Naive thymus-derived CD4-positive, alpha-beta T cell (primary cell): ENCODE measurements at regions not wholly inside any gene's neighbourhood (a gene's known extent, or its start where the extent isn't known, plus 50 kb on each side); places are given as distances from the start of the nearest gene placed in this dataset.
A peak's percentile ranks its signal among the peaks of the same experiment; 100 is the strongest.

Experiments
- ATAC-seq: fragments of 150-1000 bp; cut with Tn5 transposase; 2 replicates; pipeline ENCODE4 v1.10.0; 2021; ENCODE audit warnings: mild to moderate bottlenecking, moderate library complexity
- CTCF ChIA-PET: fragments of 350-600 bp; sonication (Branson Sonifier 250); formaldehyde crosslinking; loops from one replicate; lab custom pipeline; 2021; ENCODE audit warnings: antibody characterized with exemption; lab: Charles Lee
- POLR2A ChIA-PET: fragments of 350-600 bp; sonication (Branson Sonifier 250); formaldehyde crosslinking; loops from one replicate; lab custom pipeline; 2021; ENCODE audit warnings: antibody characterized with exemption, inconsistent platforms; lab: Charles Lee
- DNase-seq, 9 donors: peaks; one replicate each; pipeline versions ENCODE4 v3.0.0 to v3.0.0-alpha.2; 2020 to 2022; ENCODE audit warnings: mixed read lengths in 1 of 9
- H3K27ac ChIP-seq: one replicate; pipeline ENCODE4 v1.7.0; 2013; ENCODE audit warnings: mild to moderate bottlenecking, low read depth, low read length, moderate library complexity
- H3K27me3 ChIP-seq, 2 donors: one replicate each; pipeline ENCODE4 v1.7.0; 2013; ENCODE audit warnings: low read length in 2 of 2, mild to moderate bottlenecking in 2 of 2, moderate library complexity in 2 of 2; ENCODE audit not compliant: control insufficient read depth in 2 of 2, insufficient read depth in 2 of 2
- H3K36me3 ChIP-seq, 3 experiments: 1 replicate in 2 of 3; 2 replicates in 1 of 3; pipeline ENCODE4 v1.7.0; 2013; ENCODE audit warnings: low read length in 3 of 3, mild to moderate bottlenecking in 3 of 3, moderate library complexity in 1 of 3; ENCODE audit not compliant: insufficient read depth in 3 of 3, control insufficient read depth in 2 of 3
- H3K4me1 ChIP-seq, 2 donors: one replicate each; pipeline ENCODE4 v1.7.0; 2013; ENCODE audit warnings: low read length in 2 of 2, mild to moderate bottlenecking in 2 of 2, moderate library complexity in 1 of 2; ENCODE audit not compliant: control insufficient read depth in 2 of 2, insufficient read depth in 2 of 2
- H3K4me3 ChIP-seq: 2 replicates; pipeline ENCODE4 v1.7.0; 2013; ENCODE audit warnings: mild to moderate bottlenecking, low read length
- H3K9me3 ChIP-seq, 3 experiments: 1 replicate in 2 of 3; 2 replicates in 1 of 3; pipeline ENCODE4 v1.7.0; 2013; ENCODE audit warnings: low read length in 3 of 3; ENCODE audit not compliant: control insufficient read depth in 2 of 3
- H3K27ac Mint-ChIP-seq, 9 donors: one replicate each; pipeline ENCODE4 v1.8.0; 2020 to 2022; ENCODE audit warnings: mixed read lengths in 9 of 9, mild to moderate bottlenecking in 8 of 9, moderate library complexity in 5 of 9, inconsistent platforms in 2 of 9
- H3K27me3 Mint-ChIP-seq, 5 donors: one replicate each; pipeline ENCODE4 v1.8.0; 2021 to 2022; ENCODE audit warnings: mixed read lengths in 5 of 5, mild to moderate bottlenecking in 1 of 5
- H3K36me3 Mint-ChIP-seq, 5 donors: one replicate each; pipeline ENCODE4 v1.8.0; 2020 to 2022; ENCODE audit warnings: mixed read lengths in 5 of 5, mild to moderate bottlenecking in 3 of 5, inconsistent platforms in 1 of 5
- H3K4me1 Mint-ChIP-seq, 7 donors: one replicate each; pipeline ENCODE4 v1.8.0; 2020 to 2022; ENCODE audit warnings: mixed read lengths in 7 of 7, mild to moderate bottlenecking in 3 of 7, inconsistent platforms in 1 of 7
- H3K4me3 Mint-ChIP-seq, 10 donors: one replicate each; pipeline ENCODE4 v1.8.0; 2020 to 2022; ENCODE audit warnings: mild to moderate bottlenecking in 10 of 10, mixed read lengths in 10 of 10, moderate library complexity in 6 of 10, inconsistent platforms in 2 of 10
- H3K9me3 Mint-ChIP-seq, 11 donors: one replicate each; pipeline ENCODE4 v1.8.0; 2020 to 2022; ENCODE audit warnings: mixed read lengths in 11 of 11, mild to moderate bottlenecking in 4 of 11, inconsistent platforms in 1 of 11, moderate library complexity in 1 of 11
- intact Hi-C, 2 donors: fragments of 100-400 bp; cut with micrococcal nuclease; formaldehyde crosslinking; loops; one replicate each; pipeline ENCODE4 v1.15.1; 2023

- ATAC-seq (peak; percentile 66), DNase-seq (peak in 7 of 9 donors; percentile 18 to 70 (median 48))
- H3K27me3 ChIP-seq, result no peaks in the 10 kb centered on the region
- Mint-ChIP-seq H3K4me1 (peaks cover 18 to 86% (median 63%) of the 10 kb centered on the region in 7 donors), H3K4me3 (peak overlapping the region; percentile 46 to 84 (median 70)), H3K36me3 (no peaks in the 10 kb centered on the region), H3K9me3 (peaks cover 0 to 4% (median 0%) of the 10 kb centered on the region in 11 donors), H3K27me3 (peaks cover 0 to 12% (median 0%) of the 10 kb centered on the region in 5 donors), H3K27ac (peak overlapping the region; percentile 81 to 100 (median 93))
- H3K9me3 ChIP-seq, result no peaks in the 10 kb centered on the region
- CTCF ChIA-PET, result interaction anchor here (0.6 to 2.2 kb wide), 7 partner anchors 11 to 263 kb away, joined by 3 to 7 read pairs (median 3); no protein-coding TSS in a partner anchor
- POLR2A ChIA-PET, result interaction anchor here (0.6 to 7.5 kb wide), 8 partner anchors 12 to 124 kb away, joined by 3 to 71 read pairs (median 4); partner anchors contain the start of gene MEF2A
- no peak overlapping the region for H3K4me3 ChIP-seq
- no peaks in the 10 kb centered on the region for H3K36me3 ChIP-seq
- H3K27ac ChIP-seq, result no peak overlapping the region
- intact Hi-C loops, result loop anchor here (1.0 to 5.0 kb wide), 3 partner anchors 19 to 123 kb away; no protein-coding TSS in a partner anchor
- peaks cover 0 to 43% of the 10 kb centered on the region in 2 donors for H3K4me1 ChIP-seq
Measured at GRCh38 chr15:99443768-99444446, 121.9 kb upstream of the MEF2A start.

GRCh38 chr15:99445272-99445850 lies 120.4 kb upstream of the MEF2A start:
- DNase-seq, result peak in 1 of 9 donors; percentile 15
- ATAC-seq, result no peak
- no peaks in the 10 kb centered on the region for H3K9me3 ChIP-seq
- intact Hi-C loops, result loop anchor here (2.0 to 5.0 kb wide), 2 partner anchors 121 to 897 kb away; partner anchors contain the start of gene ADAMTS17 (in 1 of the 2)
- ChIA-PET CTCF (interaction anchor here (0.6 to 1.5 kb wide), 2 partner anchors 36 to 71 kb away, joined by 3 to 9 read pairs; no protein-coding TSS in a partner anchor), POLR2A (interaction anchor here (0.8 to 7.5 kb wide), 6 partner anchors 13 to 39 kb away, joined by 3 to 71 read pairs (median 4); no protein-coding TSS in a partner anchor)
- H3K36me3 Mint-ChIP-seq, result no peaks in the 10 kb centered on the region
- H3K27me3 ChIP-seq, result no peaks in the 10 kb centered on the region
- H3K27me3 Mint-ChIP-seq, result peaks cover 0 to 15% (median 0%) of the 10 kb centered on the region in 5 donors
- H3K4me1 Mint-ChIP-seq, result peaks cover 26 to 90% (median 65%) of the 10 kb centered on the region in 7 donors
- peak overlapping the region in 7 of 9 donors; percentile 76 to 100 (median 90) for H3K27ac Mint-ChIP-seq
- H3K4me1 ChIP-seq, result peaks cover 0 to 50% of the 10 kb centered on the region in 2 donors
- H3K4me3 Mint-ChIP-seq, result peak overlapping the region in 5 of 10 donors; percentile 27 to 43 (median 32)
- no peak overlapping the region for H3K27ac ChIP-seq
- H3K36me3 ChIP-seq, result no peaks in the 10 kb centered on the region
- H3K9me3 Mint-ChIP-seq, result peaks cover 0 to 4% (median 0%) of the 10 kb centered on the region in 11 donors
- no peak overlapping the region for H3K4me3 ChIP-seq

- no peaks in the 10 kb centered on the region for H3K36me3 Mint-ChIP-seq
- peaks cover 36 to 92% (median 72%) of the 10 kb centered on the region in 7 donors for H3K4me1 Mint-ChIP-seq
- no peak overlapping the region for H3K4me3 Mint-ChIP-seq
- Histone ChIP-seq H3K4me3 (no peak overlapping the region), H3K27me3 (no peaks in the 10 kb centered on the region), H3K36me3 (no peaks in the 10 kb centered on the region), H3K4me1 (peaks cover 0 to 59% of the 10 kb centered on the region in 2 donors), H3K27ac (no peak overlapping the region), H3K9me3 (no peaks in the 10 kb centered on the region)
- no peak for ATAC-seq
- intact Hi-C loops, result loop anchor here in 1 of 2 donors (5.0 kb wide), 1 partner anchor 895 kb away; the partner anchor contains the start of gene ADAMTS17
- ChIA-PET POLR2A (interaction anchor here (0.9 to 7.5 kb wide), 6 partner anchors 14 to 38 kb away, joined by 3 to 71 read pairs (median 6); no protein-coding TSS in a partner anchor), CTCF (interaction anchor here (0.9 kb wide), 1 partner anchor 257 kb away, joined by 3 read pairs; no protein-coding TSS in a partner anchor)
- peaks cover 0 to 15% (median 0%) of the 10 kb centered on the region in 5 donors for H3K27me3 Mint-ChIP-seq
- DNase-seq, result peak in 1 of 9 donors; percentile 16
- peaks cover 0 to 4% (median 0%) of the 10 kb centered on the region in 11 donors for H3K9me3 Mint-ChIP-seq
- H3K27ac Mint-ChIP-seq, result peak overlapping the region in 4 of 9 donors; percentile 64 to 100 (median 84)
Measured at GRCh38 chr15:99446565-99447496, 119.0 kb upstream of the MEF2A start.

DNA sequence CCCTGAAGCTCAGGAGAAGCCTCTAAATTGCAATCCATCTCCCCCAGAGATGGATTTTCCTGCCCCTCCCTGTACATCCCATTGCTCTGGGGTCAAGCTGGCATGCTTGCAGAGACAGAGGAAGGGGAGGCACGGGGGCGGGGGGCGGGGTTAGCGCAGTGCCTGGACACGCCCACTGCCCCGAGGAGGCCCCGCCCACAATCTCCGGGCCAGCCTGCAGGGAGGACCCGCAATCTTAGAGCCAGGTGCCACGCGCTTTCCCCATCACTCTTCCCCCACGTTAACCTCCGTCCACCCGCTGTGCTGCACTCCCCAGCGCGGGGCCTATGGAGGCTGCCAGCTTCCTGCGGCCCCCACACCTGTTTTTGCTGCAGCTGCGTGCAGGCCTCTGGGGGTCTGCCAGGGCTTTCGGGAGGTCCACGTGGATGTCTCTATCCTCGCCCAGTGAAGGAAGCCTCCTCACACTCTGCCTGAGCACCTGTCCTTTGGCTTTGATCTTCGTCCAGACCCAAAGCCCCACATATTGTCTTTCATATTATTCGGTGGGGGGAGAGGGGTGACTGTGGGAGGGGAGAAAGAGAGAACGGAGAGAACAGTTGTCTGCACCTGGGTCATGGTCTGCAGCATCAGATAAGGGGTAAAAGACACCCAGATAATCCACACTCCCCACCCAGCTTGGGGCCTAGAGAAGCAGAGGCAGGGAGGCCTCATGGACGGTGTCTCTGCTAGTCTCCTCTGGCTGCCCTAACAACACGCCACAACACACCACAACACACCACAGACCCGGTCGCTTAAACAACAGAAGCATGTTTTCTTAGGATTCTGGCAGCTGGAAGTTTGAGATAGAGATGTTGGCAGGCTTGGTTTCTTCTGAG lies 118.0 kb upstream of the MEF2A start:
- H3K27me3 Mint-ChIP-seq, result peaks cover 0 to 14% (median 0%) of the 10 kb centered on the region in 5 donors
- peak overlapping the region in 8 of 10 donors; percentile 15 to 53 (median 50) for H3K4me3 Mint-ChIP-seq
- no peaks in the 10 kb centered on the region for H3K36me3 Mint-ChIP-seq
- DNase-seq (peak in 1 of 9 donors; percentile 21), ATAC-seq (no peak)
- Histone ChIP-seq H3K36me3 (no peaks in the 10 kb centered on the region), H3K27me3 (no peaks in the 10 kb centered on the region), H3K27ac (no peak overlapping the region), H3K4me3 (no peak overlapping the region), H3K4me1 (peaks cover 0 to 53% of the 10 kb centered on the region in 2 donors), H3K9me3 (no peaks in the 10 kb centered on the region)
- peaks cover 33 to 89% (median 68%) of the 10 kb centered on the region in 7 donors for H3K4me1 Mint-ChIP-seq
- intact Hi-C loops, result loop anchor here in 1 of 2 donors (5.0 kb wide), 1 partner anchor 895 kb away; the partner anchor contains the start of gene ADAMTS17
- POLR2A ChIA-PET, result interaction anchor here (0.6 to 7.5 kb wide), 5 partner anchors 9 to 306 kb away, joined by 3 to 71 read pairs (median 3); no protein-coding TSS in a partner anchor
- H3K9me3 Mint-ChIP-seq, result peaks cover 0 to 4% (median 0%) of the 10 kb centered on the region in 11 donors
- H3K27ac Mint-ChIP-seq, result peak overlapping the region in 8 of 9 donors; percentile 19 to 91 (median 56)
- CTCF ChIA-PET, result no interaction called here

GRCh38 chr15:99449514-99449913 lies 116.3 kb upstream of the MEF2A start:
- intact Hi-C loops, result loop anchor here in 1 of 2 donors (5.0 kb wide), 1 partner anchor 893 kb away; the partner anchor contains the start of gene ADAMTS17

More at GRCh38 chr15:99449514-99449913, 116.3 kb upstream of the MEF2A start:
- Histone ChIP-seq H3K36me3 (no peaks in the 10 kb centered on the region), H3K27me3 (no peaks in the 10 kb centered on the region), H3K4me3 (no peak overlapping the region), H3K9me3 (no peaks in the 10 kb centered on the region), H3K4me1 (peaks cover 0 to 36% of the 10 kb centered on the region in 2 donors), H3K27ac (no peak overlapping the region)
- no peak for ATAC-seq
- Mint-ChIP-seq H3K36me3 (no peaks in the 10 kb centered on the region), H3K9me3 (no peaks in the 10 kb centered on the region), H3K4me1 (peaks cover 32 to 71% (median 60%) of the 10 kb centered on the region in 7 donors), H3K4me3 (peak overlapping the region in 4 of 10 donors; percentile 36 to 94 (median 52)), H3K27ac (peak overlapping the region in 5 of 9 donors; percentile 49 to 91 (median 86)), H3K27me3 (peaks cover 0 to 12% (median 0%) of the 10 kb centered on the region in 5 donors)
- ChIA-PET POLR2A (interaction anchor here (1.4 kb wide), 1 partner anchor 10 kb away, joined by 3 read pairs; no protein-coding TSS in a partner anchor), CTCF (interaction anchor here (0.6 kb wide), 1 partner anchor 24 kb away, joined by 4 read pairs; no protein-coding TSS in a partner anchor)
- no peak for DNase-seq
